ENCODE measurements at regions not wholly inside any gene's neighbourhood (a gene's known extent, or its start where the extent isn't known, plus 50 kb on each side); places are given as distances from the start of the nearest gene placed in this dataset.

DNA sequence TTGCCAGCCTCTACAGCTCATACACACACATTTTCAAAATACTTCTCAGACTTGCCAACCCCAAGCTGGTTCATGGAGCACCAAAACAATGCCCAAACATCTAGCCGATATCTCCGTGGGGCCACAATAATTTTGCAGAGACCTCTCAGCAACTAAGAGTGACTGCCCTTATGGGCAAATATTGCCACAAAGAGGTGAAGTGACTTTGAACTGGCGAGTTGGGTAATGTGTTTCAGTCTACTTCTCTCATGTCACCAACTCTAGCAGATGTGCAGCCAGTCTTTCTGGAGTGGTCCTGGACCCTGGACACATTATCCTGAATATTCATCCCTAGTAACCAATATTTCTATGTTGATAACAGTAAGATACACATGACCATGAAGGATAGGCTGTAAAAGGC is 290.3 kb downstream of the EMP1 start:
- DNase-seq, result no peak

DNA sequence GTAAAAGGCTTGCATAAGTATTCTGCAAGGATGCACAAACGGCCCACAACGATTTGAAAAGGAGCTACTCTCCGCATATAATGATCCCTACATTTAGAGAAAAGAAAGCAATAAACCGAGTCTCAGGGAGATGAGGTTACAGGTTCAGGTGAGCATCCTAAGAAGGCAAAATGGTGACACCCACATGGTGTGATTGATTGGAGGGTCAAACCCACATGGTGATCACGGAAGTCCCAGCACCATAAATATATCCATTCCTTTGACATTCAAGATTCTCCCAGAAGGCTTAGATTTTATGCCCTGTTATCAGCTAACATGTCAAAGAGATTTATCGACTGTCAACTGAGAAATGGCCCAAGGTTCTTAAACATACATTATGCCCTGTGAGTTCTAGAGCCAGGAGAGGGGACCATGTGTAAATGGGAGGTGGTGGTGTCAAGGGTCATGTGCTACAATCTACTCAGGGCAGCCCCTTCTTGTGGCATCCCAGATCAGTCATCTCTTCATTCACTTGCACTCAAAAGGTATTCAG is 282.2 kb downstream of the EMP1 start:
- DNase-seq, result no peak

DNA sequence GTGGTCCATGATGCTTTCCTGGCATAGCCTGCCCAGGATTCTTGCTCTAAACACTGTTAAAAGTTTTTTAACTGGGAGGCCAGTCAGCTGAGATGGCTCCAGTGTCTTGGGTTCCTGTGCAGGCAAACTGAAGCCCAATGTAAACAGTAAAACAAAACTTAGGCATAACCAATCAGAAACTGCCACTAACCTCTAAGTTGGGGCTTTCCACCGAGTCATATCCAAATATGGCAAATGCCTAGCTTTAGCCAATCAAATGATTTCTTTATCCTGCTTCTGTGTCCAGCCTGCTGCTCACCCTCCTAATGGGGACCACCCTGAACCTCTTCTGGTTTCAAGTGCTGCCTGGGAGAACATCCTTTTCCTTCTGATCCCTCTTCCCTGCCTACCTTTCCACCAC is 277.9 kb downstream of the EMP1 start:
- DNase-seq, result no peak

DNA sequence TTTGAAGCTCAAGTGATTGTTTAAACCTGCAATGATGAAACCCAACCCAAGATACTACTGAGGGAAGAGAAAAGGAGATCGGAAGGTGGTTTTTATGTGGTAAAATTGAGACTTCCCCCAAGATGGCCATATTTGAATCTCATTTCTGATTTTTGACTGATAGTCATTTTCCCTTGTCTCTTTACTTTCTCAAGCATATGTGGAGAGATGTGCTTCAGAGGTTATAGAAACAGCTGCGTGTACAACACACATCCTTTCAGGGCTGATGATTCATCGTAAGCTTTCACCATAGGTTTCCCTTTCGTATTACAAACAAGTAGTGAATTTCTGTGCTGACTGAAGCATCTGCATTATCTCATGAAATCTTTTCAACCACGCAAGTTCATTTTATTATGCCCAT is 276.2 kb downstream of the EMP1 start:
- no peak for DNase-seq

DNA sequence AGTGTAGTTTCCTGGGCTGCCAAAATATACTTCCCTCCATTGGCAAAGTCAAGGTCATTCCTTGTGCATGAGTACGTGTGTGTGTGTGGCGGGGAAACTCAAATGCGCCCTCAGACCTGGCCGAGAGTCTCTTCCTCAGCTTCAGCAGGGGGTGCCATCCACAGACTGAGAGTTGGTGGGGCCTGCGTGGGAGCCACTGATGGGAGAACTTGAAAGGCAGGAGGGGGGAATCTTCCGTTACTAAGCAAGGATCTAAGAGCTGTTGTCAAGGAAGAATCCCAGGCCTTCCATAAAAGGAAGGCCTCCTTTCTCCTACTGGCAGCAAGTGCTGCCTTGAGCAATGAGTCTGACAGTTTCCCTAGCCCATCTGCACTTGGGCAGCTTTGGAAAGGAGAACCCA is 274.9 kb downstream of the EMP1 start:
- no peak for DNase-seq

DNA sequence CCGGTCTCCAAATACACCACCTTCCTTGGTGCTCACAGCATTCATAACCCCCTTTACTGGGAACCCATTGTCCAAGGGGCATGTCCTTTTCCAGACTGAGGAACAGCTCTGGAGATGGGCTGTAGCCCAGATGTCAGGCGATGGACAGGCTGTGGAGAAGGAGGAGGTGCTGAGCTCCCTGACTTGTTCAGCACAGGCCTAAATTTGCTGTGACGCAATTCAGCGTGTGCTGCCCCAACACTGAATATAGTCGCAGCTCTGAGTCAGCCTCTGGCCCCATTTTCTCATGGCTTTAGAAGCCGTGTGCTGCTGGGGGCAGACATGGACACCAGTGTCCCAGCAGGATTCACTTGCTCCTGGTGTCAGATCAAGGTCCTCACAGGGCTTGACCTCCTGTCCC is 269.1 kb downstream of the EMP1 start:
- no peak for DNase-seq

DNA sequence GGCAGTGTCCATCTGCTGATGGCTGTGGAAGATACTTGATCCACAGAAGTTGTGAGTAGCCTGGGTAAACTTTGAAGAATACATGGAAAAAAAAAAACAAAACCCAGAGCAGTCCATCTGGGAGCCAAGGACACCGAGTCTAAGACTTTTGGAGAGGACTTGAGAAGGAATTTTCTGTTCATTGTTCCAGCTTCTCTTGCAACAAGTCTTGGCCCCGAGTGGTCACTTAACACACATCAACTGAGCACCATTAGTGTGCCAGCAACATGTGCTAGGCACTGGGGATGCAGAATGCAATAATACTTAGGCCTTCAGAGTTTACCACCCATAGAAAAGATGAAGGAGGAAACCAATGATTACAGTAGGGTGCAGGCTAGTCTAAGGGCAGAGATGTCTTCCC is 266.7 kb downstream of the EMP1 start:
- no peak for DNase-seq

DNA sequence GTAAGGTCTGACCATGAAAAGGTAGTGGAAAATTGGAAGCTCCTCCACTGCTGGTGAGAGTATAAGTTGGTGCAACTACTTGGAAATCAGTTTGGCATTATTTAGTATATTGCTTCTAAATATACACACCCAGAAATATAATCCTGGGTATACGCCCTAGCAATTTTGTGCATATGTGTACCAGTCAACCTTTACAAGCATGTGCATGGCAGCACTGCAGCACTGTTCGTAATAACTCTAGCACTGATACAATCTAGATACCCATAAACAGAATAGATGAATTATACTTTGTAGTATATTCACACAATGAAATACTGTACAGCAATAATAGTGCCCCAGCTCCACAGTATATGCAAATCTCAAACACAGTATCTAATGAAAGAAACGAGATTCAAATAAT is 265.9 kb downstream of the EMP1 start:
- no peak for DNase-seq

DNA sequence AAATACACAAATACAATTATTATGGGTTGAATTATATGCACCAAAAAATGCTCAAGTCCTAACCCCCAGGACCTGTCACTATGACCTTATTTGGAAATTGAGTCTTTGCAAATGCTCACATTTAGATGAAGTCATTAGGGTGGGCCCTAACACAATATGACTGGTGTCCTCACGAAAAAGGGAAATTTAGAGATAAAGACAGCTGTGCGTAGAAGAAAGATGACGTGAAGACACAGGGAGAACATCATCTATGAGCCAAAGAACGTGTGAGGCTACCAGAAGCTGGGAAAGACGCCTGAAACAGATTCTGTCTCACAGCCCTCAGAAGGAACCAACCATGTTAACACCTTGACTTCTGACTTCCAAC is 259.2 kb downstream of the EMP1 start:
- DNase-seq, result no peak

DNA sequence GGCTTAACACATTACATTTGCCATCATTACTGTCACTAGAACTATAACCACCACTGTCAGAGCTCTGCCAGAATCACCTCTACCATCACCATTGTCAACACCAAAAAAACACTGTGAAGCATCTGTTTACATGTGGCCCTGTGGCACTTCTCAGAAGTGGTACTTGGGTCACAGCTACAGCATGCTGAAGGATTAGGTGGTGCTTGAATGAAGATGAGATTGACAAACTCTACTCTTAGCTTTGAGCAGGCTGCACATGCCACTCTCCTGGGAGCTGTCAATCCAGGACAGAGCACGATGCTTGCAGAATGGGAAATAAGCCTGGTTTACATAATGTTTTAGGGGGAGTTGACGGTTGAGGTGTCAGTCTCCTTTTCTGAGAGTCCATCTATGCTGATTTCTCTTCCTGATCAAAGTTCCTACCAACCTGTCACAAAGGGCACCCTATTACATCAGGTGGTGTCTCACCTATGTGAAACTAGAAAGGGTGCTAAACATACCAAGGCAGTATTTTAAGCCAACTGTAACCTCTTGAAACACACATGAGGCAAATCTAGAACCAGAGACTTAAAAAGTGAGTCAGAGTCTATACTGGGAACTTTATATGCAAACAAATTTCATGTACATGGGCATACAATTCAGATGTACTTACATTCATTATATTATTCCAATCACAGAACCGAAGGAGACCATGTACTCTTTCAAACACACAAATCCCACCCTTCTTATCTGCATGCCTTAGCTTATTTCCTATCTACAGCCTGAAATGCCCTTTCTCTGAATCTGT is 258.7 kb downstream of the EMP1 start:
- DNase-seq, result no peak

DNA sequence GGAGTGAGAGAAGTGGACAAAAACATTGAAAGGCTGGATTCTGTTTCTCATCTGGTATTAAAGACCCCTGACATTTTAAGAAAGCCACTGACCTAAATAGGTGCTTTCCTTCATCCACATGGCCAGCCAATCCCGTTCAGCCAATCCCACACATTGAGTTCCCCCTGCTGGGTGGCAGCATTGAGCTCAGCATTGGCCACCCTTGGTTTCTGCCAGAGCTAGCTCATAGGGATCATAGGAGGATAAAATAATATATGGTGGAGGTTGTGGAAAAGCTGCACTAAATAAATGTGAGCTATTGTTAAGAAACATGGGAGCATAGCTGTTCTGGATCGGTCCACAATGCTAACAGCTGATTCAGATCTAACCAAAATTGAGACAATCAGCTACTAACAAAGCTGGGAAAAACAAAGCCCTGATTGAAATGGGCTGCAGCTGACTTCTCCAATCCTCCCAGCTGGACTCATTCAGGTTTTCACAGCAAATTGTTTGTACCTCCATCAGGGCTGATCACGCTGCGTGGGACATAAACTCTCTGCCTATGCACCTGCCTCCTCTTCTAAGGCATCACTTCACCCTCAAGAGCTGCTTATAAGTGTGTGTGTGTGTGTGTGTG is 256.5 kb downstream of the EMP1 start:
- DNase-seq, result no peak

DNA sequence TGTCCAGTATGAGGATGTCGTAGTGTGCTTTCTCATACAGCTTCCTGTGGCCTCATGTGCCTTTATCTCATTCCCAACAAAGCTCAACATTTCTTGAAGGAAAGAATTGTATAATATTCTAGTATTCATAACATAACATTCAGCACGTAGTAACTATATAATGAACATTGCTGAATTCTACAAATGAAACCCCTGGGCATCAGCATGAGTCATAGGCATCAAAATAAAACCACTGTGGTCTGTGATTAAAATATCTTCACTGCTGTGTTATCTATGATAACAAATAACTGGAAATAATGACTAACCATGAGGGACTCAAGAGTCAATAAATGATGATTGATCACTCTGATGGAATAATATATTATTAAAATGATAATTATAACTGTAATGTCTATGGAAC is 255.2 kb downstream of the EMP1 start:
- DNase-seq, result no peak

DNA sequence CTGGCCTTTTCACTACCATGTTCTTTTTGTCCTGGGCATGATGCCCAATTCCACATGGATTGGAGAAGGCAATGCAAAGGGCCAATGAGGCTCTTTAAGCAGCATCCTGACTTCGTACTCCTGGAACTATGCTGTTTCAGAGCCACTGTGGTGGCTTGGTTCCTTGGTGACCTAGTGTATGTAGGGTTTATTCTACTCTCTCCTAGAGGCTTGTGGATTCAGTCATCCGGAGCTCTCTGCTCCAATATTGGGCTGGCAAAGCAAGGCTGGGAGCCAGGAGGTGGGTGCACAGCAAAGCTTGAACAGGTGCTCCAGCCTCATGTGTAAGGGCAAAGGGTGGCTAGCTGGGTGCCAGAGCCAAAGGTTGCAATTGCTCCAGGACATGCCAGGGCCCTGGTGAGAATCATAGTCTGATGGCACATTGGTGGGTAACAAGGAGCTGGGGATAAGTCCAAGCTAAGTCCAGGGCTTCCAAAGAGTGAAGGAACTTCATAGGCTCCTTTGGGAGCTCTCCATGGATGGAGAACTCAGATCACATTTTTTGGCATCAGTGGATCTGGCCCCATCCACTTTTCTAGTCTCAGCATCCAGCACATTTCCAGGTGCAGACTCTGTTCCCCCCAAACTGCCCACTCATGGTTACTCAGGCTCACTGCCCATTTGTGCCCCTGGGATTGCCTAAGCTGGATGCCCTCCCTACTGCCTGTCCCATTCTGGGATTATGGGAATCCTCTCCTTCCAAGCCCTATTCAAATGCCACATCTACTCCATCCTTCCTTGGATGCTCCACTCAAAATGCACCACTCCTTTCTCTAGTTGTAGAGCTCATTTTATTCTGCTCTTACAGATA is 253.9 kb downstream of the EMP1 start:
- no peak for DNase-seq

DNA sequence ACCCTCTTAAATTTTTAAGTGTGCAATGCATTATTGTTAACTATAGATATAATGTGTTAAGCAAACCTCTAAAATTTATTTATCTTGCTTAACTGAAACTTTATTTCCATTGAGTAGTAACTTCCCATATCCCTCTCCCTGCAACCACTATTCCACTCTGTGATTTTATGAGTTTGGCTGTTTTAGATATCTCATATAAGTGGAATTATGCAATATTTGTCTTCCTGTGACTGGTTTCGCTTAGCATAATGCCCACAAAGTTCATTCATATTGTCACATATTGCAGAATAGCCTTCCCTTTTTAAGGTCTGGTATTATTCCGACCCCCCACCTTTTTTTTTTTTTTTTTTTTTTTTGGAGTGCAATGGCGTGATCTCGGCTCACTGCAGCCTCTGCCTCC is 247.6 kb downstream of the EMP1 start:
- no peak for DNase-seq

DNA sequence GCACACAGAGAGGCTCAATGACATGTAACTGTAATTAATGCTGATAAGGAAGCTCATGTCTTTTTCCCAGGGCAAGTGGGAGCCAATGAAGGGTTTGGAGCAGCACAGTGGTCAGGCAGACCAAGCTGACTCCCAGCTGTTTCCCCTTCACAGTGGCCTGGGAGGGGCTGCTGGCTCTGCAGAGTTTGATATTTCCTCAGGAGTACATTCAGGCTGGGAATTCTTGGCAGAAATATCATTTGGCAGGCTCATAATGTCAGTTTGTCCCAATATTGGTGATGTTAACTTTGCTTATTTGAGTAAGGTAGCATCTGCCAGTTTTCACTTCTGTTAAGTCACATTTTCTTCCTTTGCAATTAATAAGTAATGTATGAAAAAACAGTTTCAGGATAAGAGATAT is 247.0 kb downstream of the EMP1 start:
- no peak for DNase-seq

DNA sequence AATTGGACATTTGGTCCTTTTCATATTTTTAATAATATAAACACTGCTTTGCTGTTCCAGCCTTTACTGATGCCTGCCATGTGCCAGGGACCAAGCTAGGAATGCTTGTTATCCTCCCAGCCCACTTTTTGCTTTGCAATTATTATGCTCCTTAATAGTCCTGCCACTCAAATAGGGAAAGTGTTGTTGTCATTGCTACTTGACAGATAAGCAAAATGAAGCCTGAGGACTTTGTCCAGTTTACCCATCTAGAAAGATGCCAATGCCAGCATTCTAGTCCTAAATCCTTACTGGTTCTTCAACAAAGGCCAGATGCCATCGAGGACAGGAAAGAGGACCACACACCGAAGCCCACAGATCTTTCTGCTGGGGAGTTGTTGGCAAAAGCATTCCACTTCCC is 246.5 kb downstream of the EMP1 start:
- no peak for DNase-seq

DNA sequence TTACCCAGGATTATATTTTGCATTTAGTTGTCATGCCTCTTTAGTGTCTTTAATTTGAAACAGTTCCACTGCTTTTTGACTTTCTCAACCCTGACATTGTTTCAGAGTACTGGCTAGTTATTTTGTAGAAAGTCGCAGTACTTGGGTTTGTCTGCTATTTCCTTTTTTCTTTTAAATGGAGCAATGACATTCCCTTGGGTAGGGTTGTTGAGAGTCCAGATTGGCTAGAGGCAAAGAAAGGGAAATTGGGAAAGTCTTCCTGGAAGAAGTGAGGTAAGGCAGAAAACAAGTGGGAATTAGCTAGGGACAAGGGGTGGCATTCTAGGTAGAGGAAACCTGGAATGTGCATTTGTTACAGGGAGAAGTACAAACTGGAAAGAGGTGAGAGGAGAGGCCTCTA is 245.9 kb downstream of the EMP1 start:
- no peak for DNase-seq

DNA sequence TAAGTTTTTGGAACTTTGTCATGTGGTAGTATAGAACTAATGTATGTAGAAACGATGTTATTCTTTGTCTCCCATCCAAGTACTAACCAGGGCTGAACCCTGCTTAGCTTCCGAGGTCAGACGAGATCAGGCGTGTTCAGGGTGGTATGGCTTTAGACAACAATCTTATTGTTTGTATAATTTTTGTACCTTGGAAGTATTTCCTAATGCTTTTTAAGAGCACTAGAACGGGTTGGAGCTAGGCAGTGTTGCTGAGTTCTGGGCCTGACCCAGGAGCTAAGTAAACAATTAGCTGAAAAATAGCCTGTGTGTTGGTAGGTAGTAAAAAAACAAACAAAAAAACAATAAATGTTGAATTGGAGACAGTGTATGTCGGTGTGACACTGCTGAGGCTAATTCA is 244.3 kb downstream of the EMP1 start:
- no peak for DNase-seq

DNA sequence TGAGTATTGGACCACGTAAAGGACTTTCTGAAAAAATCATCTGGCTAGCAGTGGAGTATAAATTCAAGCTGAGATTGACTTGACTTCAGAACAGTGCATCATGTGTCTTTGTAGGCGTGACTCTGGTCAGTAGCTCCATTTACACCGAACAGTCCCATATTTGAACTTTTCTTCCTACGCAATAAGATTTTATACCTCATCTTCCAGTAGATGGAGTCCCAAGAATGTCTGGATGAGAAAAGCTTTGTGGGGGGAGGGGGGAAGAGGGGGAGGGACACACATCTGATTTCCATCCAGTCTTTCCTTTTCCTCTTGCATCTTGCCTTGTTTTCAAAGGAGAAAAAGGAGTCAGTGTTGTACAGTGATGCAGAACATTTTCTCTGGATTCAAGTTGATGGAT is 241.0 kb downstream of the EMP1 start:
- no peak for DNase-seq

DNA sequence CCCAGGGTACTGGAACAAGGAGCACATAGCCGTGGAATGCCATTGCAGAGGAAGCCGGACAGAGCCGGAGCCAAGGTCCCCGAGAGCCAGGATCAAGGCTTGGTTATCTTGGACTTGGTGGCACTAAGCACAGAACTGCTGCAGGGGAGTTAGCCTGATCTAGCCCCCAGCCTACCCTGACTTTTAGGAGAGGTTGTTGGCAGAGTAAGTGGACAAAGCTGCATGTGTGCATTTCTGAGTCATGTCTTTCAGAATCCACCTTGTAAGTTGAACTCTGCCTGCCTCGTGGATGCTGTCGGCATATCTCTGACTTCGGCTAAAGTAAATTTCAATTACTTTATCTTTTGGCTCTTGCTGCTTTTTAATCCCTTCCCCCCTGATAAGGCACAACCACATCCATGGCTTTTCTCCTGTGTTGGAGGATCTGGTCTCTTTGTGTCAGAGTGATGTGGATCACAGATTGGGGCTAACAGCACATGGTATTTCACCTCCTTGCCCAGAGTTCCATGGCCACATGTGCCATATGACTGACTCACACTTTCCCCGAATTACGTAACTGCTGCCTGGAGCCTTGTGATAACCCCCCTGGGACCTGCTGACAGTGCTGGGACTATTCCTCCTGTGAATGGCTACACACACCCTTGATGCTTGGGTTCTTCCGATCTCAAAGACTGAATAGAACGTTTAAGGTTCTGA is 240.3 kb downstream of the EMP1 start:
- no peak for DNase-seq

DNA sequence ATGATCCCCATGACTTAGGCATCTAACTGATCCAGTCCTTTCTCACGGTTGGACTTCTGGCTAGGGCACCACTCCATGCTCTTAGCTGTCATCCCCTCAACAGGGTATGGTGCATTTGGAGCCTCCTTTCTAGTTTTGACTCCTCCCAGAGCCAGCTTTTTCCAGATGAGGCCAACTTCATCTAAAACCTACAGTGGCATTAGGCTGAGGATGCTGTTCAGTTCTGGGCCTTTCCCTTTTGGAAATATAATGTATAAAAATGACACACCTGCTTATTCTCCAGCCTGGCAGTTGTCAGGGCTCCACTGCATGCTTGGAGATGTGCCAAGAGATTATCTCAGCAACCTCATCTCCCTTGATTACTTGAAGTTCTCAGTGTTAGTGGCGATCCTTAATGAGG is 239.7 kb downstream of the EMP1 start:
- no peak for DNase-seq

DNA sequence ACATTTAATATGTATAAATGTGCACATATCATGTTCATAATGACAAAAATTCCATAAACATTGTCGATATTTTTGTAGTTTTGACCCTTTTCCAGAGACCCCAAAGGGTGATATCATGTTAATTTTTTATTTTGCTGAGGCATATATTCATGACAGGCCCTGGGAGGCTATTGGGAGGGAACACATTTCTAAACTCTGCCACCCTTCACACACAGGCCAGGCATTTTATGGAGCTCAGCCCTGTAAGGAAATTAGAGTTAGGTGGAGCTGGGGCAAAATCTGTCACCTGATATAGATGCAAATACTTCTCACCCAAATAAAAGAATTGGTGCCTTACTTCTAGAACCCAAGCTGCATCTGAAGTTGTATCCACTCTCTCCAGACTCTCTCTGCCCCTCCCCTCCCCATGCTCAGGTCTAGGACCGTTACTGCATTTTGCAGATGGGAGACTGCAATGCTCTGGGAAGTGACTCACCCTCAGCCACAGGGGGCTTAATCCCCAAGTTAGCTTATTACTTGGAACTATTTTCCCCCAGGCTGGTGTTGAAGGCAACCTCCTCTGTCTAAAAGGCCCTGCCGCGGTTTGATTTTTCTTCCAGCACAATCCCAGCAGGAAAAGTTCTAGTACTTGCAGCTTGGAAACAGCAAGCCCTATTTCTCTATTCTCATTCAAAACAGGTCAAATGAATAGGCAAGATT is 238.9 kb downstream of the EMP1 start:
- DNase-seq, result no peak

DNA sequence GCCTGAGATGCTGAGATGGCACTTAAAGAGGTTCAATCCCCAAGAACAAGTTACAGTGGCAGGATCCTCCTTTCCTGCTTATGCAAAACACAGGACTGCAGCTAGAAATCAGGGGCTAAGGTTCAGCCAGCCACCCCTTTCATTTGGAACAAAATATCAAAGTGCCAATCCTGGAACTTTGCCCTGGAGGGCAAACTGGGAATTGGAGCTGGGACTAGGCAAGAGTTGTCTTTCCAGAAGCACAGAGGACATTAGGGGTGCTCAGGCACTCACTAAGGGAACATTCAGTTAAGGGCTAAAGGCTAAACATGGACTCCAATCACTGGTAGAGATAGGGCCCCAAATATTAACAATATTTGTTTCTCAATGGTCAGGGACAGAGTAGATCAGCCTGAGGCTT is 237.2 kb downstream of the EMP1 start:
- DNase-seq, result no peak

Data from activated CD4-positive, alpha-beta T cell treated with anti-CD3 and anti-CD28 coated beads for 48 hours (primary cell).